Neural crest cell (in vitro differentiated cells): ENCODE measurements at regions not wholly inside any gene's neighbourhood (a gene's known extent, or its start where the extent isn't known, plus 50 kb on each side); places are given as distances from the start of the nearest gene placed in this dataset.

Experiments used
- DNase-seq: peaks from one replicate; pipeline ENCODE4 v3.0.0; 2021; ENCODE audit warnings: low read depth, mixed read lengths, low spot score
- H3K27ac Mint-ChIP-seq: one replicate; pipeline ENCODE4 v1.8.0; 2021; ENCODE audit warnings: mild to moderate bottlenecking, mixed read lengths; ENCODE audit not compliant: unreplicated experiment
- H3K27me3 Mint-ChIP-seq: 2 replicates; pipeline ENCODE4 v1.8.0; 2021; ENCODE audit warnings: low read depth, mild to moderate bottlenecking, mixed read lengths
- H3K36me3 Mint-ChIP-seq: 2 replicates; pipeline ENCODE4 v1.8.0; 2021; ENCODE audit warnings: low read depth, mild to moderate bottlenecking, mixed read lengths
- H3K4me1 Mint-ChIP-seq: 2 replicates; pipeline ENCODE4 v1.8.0; 2021; ENCODE audit warnings: mixed read lengths
- H3K4me3 Mint-ChIP-seq: one replicate; pipeline ENCODE4 v1.8.0; 2021; ENCODE audit warnings: mild to moderate bottlenecking, mixed read lengths
- H3K9me3 Mint-ChIP-seq: 2 replicates; pipeline ENCODE4 v1.8.0; 2021; ENCODE audit warnings: mixed read lengths
- CTCF ChIP-seq: fragments of 200-600 bp; sonication (generic); conservative IDR thresholded peaks from 2 replicates; pipeline ENCODE4 v1.5.0; 2021; ENCODE audit warnings: antibody characterized with exemption, mild to moderate bottlenecking

GRCh38 chrX:149371986-149372385, 133.1 kb downstream of the IDS start:
- H3K4me3 Mint-ChIP-seq: no peak overlapping the region
- peaks cover 4% of the 10 kb centered on the region for H3K9me3 Mint-ChIP-seq
- H3K4me1 Mint-ChIP-seq: no peaks in the 10 kb centered on the region
- H3K27ac Mint-ChIP-seq: no peak overlapping the region
- DNase-seq: no peak
- TF ChIP-seq CTCF: no peak
- no peaks in the 10 kb centered on the region for H3K36me3 Mint-ChIP-seq
- no peaks in the 10 kb centered on the region for H3K27me3 Mint-ChIP-seq

GRCh38 chrX:149370097-149370496, 135.0 kb downstream of the IDS start:
- DNase-seq: no peak
- H3K36me3 Mint-ChIP-seq: no peaks in the 10 kb centered on the region
- no peaks in the 10 kb centered on the region for H3K27me3 Mint-ChIP-seq
- H3K4me3 Mint-ChIP-seq: no peak overlapping the region
- H3K4me1 Mint-ChIP-seq: no peaks in the 10 kb centered on the region
- no peak for TF ChIP-seq CTCF
- peaks cover 4% of the 10 kb centered on the region for H3K9me3 Mint-ChIP-seq
- no peak overlapping the region for H3K27ac Mint-ChIP-seq

GRCh38 chrX:149365552-149365951, 139.6 kb downstream of the IDS start:
- H3K27me3 Mint-ChIP-seq: no peaks in the 10 kb centered on the region
- no peaks in the 10 kb centered on the region for H3K36me3 Mint-ChIP-seq
- DNase-seq: no peak
- TF ChIP-seq CTCF: no peak
- peaks cover 5% of the 10 kb centered on the region for H3K9me3 Mint-ChIP-seq
- no peak overlapping the region for H3K4me3 Mint-ChIP-seq
- no peaks in the 10 kb centered on the region for H3K4me1 Mint-ChIP-seq
- H3K27ac Mint-ChIP-seq: no peak overlapping the region

GRCh38 chrX:149365061-149365460, 140.0 kb downstream of the IDS start:
- TF ChIP-seq CTCF: no peak
- Mint-ChIP-seq H3K4me3 (no peak overlapping the region), H3K27ac (no peak overlapping the region), H3K27me3 (no peaks in the 10 kb centered on the region), H3K4me1 (no peaks in the 10 kb centered on the region), H3K36me3 (no peaks in the 10 kb centered on the region), H3K9me3 (peaks cover 5% of the 10 kb centered on the region)
- DNase-seq: no peak

GRCh38 chrX:149363965-149364364, 141.1 kb downstream of the IDS start:
- no peaks in the 10 kb centered on the region for H3K4me1 Mint-ChIP-seq
- no peak for TF ChIP-seq CTCF
- no peak overlapping the region for H3K27ac Mint-ChIP-seq
- no peaks in the 10 kb centered on the region for H3K36me3 Mint-ChIP-seq
- H3K27me3 Mint-ChIP-seq: no peaks in the 10 kb centered on the region
- no peak for DNase-seq
- H3K9me3 Mint-ChIP-seq: peaks cover 11% of the 10 kb centered on the region
- H3K4me3 Mint-ChIP-seq: no peak overlapping the region

GRCh38 chrX:149346306-149346705, 158.8 kb downstream of the IDS start:
- H3K9me3 Mint-ChIP-seq: peaks cover 15% of the 10 kb centered on the region
- H3K27ac Mint-ChIP-seq: no peak overlapping the region

More at GRCh38 chrX:149346306-149346705, 158.8 kb downstream of the IDS start:
- TF ChIP-seq CTCF: no peak
- no peaks in the 10 kb centered on the region for H3K4me1 Mint-ChIP-seq
- H3K27me3 Mint-ChIP-seq: no peaks in the 10 kb centered on the region
- DNase-seq: no peak
- H3K4me3 Mint-ChIP-seq: no peak overlapping the region
- H3K36me3 Mint-ChIP-seq: peaks cover 7% of the 10 kb centered on the region
